ENCODE measurements at regions not wholly inside any gene's neighbourhood (a gene's known extent, or its start where the extent isn't known, plus 50 kb on each side); places are given as distances from the start of the nearest gene placed in this dataset.

GRCh38 chr13:40318366-40318765 is 348.1 kb downstream of the FOXO1 start:
- no peak for DNase-seq

- DNase-seq, result no peak
Measured at GRCh38 chr13:40319699-40320579, 346.5 kb downstream of the FOXO1 start.

GRCh38 chr13:40328091-40328490 is 338.4 kb downstream of the FOXO1 start:
- DNase-seq, result no peak

GRCh38 chr13:40329781-40330485 is 336.5 kb downstream of the FOXO1 start:
- no peak for DNase-seq

GRCh38 chr13:40330950-40331349 is 335.5 kb downstream of the FOXO1 start:
- no peak for DNase-seq

GRCh38 chr13:40331802-40332201 is 334.6 kb downstream of the FOXO1 start:
- no peak for DNase-seq

- DNase-seq, result no peak
Measured at GRCh38 chr13:40333226-40333625, 333.2 kb downstream of the FOXO1 start.

GRCh38 chr13:40334031-40334430 is 332.4 kb downstream of the FOXO1 start:
- no peak for DNase-seq

- DNase-seq, result no peak
Measured at GRCh38 chr13:40334616-40335015, 331.8 kb downstream of the FOXO1 start.

- no peak for DNase-seq
Measured at GRCh38 chr13:40336228-40337221, 329.9 kb downstream of the FOXO1 start.

GRCh38 chr13:40337651-40338050 is 328.8 kb downstream of the FOXO1 start:
- no peak for DNase-seq

- no peak for DNase-seq
Measured at GRCh38 chr13:40338217-40338616, 328.2 kb downstream of the FOXO1 start.

GRCh38 chr13:40340368-40341095 is 325.9 kb downstream of the FOXO1 start:
- no peak for DNase-seq

GRCh38 chr13:40341096-40341471 is 325.4 kb downstream of the FOXO1 start:
- no peak for DNase-seq

- no peak for DNase-seq
Measured at GRCh38 chr13:40341501-40341900, 324.9 kb downstream of the FOXO1 start.

- peak; percentile 38 for DNase-seq
Measured at GRCh38 chr13:40342461-40342860, 324.0 kb downstream of the FOXO1 start.

GRCh38 chr13:40342901-40343300 is 323.5 kb downstream of the FOXO1 start:
- DNase-seq, result no peak

GRCh38 chr13:40343550-40344269 is 322.7 kb downstream of the FOXO1 start:
- no peak for DNase-seq

- DNase-seq, result peak; percentile 64
Measured at GRCh38 chr13:40344270-40345148, 321.9 kb downstream of the FOXO1 start.

- DNase-seq, result no peak
Measured at GRCh38 chr13:40345149-40345514, 321.3 kb downstream of the FOXO1 start.

All from NCI-H446 treated with DMSO at 0.1 percent for 48 hours (cell line).